OCI-LY3 (cell line): ENCODE measurements at regions not wholly inside any gene's neighbourhood (a gene's known extent, or its start where the extent isn't known, plus 50 kb on each side); places are given as distances from the start of the nearest gene placed in this dataset.

Experiments used
- CTCF ChIP-seq: fragments of 200-600, 300-600 bp; sonication (generic); IDR thresholded peaks from 2 replicates; pipeline ENCODE4 v1.5.1; 2014; ENCODE audit warnings: antibody characterized with exemption, low read length, low read depth
- EZH2phosphoT487 ChIP-seq: fragments of 200-600 bp; shearing (Covaris generic); IDR thresholded peaks from 2 replicates; pipeline ENCODE4 v1.6.1; 2018; ENCODE audit warnings: antibody characterized with exemption, mixed run types, low read depth

GRCh38 chrX:3192835-3193234, 151.6 kb downstream of the ARSF start:
- TF ChIP-seq CTCF (no peak), EZH2phosphoT487 (no peak)
